C4-2B (cell line): ENCODE measurements at regions not wholly inside any gene's neighbourhood (a gene's known extent, or its start where the extent isn't known, plus 50 kb on each side); places are given as distances from the start of the nearest gene placed in this dataset.
"Not testable (repeated sequence)": the region's sequence is repeated elsewhere in the genome, so short reads cannot be mapped to it uniquely, and the experiment has no call there.

Experiments
- H3K27ac ChIP-seq: fragments of 450-650 bp; 2 replicates; pipeline ENCODE4 v1.5.1; 2017
- CTCF ChIP-seq: fragments of 450-650 bp; conservative IDR thresholded peaks from 2 replicates; pipeline ENCODE4 v1.5.1; 2017; ENCODE audit warnings: mild to moderate bottlenecking
- ZFX ChIP-seq: fragments of 450-650 bp; IDR thresholded peaks from 2 replicates; pipeline ENCODE4 v1.6.1; 2017

GRCh38 chr11:115644856-115645255, 140.6 kb upstream of the CADM1 start:
- H3K27ac ChIP-seq: no peak overlapping the region
- TF ChIP-seq CTCF (no peak), ZFX (no peak)

GRCh38 chr11:115643549-115644270, 139.5 kb upstream of the CADM1 start:
- no peak overlapping the region for H3K27ac ChIP-seq
- no peak for TF ChIP-seq ZFX

DNA sequence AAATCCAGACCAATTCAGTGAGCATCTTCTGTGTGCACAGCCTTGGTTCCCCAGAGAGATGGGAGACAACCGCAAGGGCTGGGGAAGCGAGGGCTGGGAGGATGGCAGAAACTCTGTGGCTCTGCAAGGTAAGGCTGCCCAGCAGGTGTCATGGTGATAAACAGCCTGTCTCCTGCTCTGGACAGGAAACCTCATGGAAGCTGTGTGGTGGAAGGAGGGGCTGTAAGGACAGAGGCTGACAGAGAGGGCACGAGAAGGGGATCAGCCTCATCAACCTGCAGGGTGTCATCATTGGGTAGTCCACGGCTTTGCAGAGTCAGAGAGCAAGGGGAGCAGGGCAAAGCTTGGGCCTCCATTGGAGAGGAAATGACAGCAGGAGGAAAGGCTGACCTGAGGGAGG, 138.4 kb upstream of the CADM1 start:
- TF ChIP-seq ZFX (no peak), CTCF (no peak)
- H3K27ac ChIP-seq: no peak overlapping the region

DNA sequence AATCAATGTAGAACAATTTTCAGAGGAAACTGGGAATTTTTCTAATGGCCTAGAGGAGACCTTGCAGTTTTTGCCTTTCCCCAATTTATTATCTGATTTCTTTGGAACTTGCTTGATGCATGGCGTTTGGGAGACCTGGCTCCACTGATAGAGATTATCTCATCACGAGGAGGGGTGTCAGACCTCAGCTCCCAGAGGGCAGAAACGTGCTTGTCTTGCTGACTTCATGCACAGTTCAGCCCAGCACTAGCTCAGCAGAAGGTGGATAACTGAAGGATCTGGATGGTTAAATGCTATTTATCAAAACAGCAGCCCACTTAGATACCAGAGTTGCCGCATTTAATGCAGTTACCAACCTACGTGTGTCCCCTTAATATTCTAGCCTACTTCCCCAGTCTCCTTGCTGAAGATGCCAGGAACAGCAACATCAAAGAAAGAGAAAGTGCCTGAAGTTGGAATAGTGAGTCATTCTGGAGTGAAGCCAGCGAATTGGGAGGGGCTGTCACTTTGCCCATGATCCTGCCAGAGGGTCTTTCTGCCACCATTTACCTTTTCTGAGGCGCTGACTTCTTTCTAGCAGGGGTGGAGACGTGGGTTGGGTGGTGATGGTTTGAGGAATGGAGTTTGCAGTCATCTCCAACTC, 133.5 kb upstream of the CADM1 start:
- no peak overlapping the region for H3K27ac ChIP-seq
- TF ChIP-seq ZFX (no peak), CTCF (no peak)

DNA sequence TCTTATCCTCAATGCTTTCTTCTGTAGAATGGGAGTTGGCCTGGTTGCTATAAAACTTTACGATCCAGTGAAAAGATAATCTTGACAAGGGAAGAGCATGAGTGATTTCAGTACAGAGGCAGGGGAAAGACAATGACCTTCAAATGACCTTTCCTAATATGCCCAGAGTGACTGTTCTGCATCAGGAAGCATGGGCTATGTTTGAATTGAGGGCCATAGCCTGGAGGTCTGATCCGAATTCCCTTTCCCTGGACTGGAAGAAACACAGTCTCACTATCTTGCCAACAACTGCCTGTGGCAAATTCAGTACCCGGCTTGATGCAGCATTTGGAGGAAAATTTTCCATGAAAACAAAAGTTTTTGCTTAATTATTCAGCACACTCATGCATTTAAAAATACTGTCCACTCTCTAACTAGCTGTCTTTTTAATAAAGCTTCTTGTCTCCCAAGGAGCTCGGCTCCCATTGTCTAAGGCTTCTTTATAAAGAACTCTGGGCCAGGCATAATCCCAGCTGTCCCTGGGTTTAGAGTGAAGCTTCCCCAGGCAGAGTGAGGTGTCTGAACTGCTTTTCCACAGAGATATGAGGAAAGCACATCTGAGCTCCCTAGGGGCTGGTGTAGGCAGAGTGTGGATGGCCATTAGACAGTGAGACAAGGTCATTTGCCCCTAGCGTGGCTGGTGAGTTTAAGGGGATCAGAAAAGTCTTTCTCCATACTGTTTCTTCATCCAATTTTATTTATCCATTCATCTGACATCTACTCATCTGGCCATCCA, 132.7 kb upstream of the CADM1 start:
- H3K27ac ChIP-seq: no peak overlapping the region
- TF ChIP-seq CTCF (no peak), ZFX (no peak)

GRCh38 chr11:115633977-115634376, 129.8 kb upstream of the CADM1 start:
- H3K27ac ChIP-seq: not testable (repeated sequence)

- no peak for TF ChIP-seq CTCF
- no peak for TF ChIP-seq ZFX
Observed at GRCh38 chr11:115632061-115632460, 127.8 kb upstream of the CADM1 start.

DNA sequence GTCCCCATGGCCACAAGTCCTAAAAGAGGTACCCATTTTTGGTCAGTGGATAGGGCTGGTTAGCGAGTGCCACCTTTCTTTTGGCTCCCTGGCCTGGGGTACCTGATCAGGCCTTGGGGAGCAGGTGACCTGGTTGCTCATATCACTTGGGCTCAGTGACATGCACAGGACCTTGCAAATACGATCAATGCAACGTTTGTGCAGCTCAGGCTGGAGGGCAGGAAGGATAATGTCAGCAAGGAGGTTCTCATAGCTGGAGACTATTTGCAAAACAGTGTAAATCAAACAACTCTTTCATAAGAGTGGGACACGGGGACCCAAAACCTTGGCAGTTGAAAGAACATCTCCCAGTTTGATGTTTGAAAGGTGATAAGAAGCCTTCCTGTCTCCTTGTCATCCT, 127.4 kb upstream of the CADM1 start:
- TF ChIP-seq ZFX (no peak), CTCF (no peak)
- H3K27ac ChIP-seq: no peak overlapping the region

More at GRCh38 chr11:115632061-115632460, 127.8 kb upstream of the CADM1 start:
- H3K27ac ChIP-seq: no peak overlapping the region
